GM19328 (cell line): ENCODE measurements at regions not wholly inside any gene's neighbourhood (a gene's known extent, or its start where the extent isn't known, plus 50 kb on each side); places are given as distances from the start of the nearest gene placed in this dataset.
"Not testable (repeated sequence)": the region's sequence is repeated elsewhere in the genome, so short reads cannot be mapped to it uniquely, and the experiment has no call there.

Experiments used
- ATAC-seq: cut with Tn5 transposase; IDR thresholded peaks from one replicate; pipeline ENCODE4 v1.9.1; 2021; ENCODE audit warnings: mild to moderate bottlenecking, moderate library complexity; ENCODE audit not compliant: unreplicated experiment

DNA sequence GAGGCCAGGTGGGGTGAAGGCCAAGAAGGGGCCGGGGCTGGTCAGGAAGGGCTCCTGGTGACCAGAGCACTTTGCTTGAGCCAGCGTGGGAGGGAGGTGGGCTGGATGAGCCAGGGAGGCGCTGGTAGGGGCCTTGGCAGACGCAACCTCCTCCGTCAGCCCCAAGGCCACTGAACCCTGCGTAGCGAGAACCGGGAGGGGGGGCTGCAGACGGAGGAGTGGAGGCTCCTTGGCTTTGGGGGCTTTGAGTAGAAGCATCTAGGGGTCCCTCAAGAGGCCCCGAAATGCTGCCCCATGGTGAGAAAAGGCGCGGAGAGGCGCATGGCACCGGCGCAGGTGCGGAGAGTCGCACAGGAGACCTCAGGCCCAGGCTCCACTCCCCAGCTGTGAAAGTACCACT lies 1888.0 kb upstream of the CDH9 start:
- ATAC-seq: no peak

DNA sequence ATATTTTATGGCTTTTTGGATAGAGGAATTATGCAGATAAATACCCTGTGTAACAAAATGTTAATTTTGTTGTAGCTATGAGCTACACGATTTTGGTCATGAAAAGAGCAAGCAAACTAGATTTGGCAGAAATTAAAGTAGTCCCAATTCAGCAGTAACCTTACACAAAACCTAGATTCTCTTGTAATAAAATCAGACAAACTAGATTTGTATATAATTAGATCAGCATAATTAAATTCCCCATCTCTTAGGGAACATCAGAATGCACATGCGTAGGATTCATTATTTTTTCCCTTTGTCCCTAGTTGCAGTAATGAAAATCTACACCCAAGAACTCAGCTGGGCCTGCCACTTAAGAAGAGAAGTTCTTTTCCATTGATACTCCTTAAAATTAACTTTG lies 1879.2 kb upstream of the CDH9 start:
- no peak for ATAC-seq

DNA sequence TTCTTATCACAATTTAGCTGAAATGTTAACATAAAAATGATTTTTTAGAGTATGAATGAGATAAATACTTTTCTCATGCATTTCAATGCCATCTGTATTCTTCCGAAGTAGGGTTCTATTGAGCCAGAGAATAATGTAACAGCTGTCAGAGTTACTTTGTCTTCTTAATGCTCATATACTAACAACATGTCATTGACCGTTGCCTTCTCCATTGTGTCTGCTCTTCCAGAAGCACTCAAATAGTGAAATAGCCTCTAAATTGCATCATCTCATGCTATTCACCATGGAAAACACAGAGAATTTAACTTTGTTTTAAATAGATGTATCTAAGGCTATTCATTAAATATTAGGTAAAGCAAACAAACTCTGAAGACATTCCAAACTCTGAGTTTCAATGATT lies 1875.9 kb upstream of the CDH9 start:
- no peak for ATAC-seq

DNA sequence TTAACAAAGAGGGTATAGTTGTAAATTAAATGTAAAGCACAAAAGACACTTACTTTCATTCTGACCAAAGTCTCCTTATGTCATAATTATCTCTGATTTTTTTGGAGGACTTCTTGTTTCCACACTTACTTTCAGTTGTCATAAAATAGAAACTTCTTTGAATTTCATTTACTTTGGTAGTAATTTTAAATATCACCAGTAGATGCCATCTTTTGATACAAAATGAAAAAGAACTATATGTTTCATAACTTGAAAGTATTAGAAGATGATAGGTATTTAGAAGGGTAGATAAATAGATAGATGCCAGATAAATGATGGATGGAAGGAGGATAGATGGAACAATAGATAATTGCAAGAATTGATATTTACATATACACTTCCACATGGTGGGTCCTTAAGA lies 1865.3 kb upstream of the CDH9 start:
- ATAC-seq: no peak

DNA sequence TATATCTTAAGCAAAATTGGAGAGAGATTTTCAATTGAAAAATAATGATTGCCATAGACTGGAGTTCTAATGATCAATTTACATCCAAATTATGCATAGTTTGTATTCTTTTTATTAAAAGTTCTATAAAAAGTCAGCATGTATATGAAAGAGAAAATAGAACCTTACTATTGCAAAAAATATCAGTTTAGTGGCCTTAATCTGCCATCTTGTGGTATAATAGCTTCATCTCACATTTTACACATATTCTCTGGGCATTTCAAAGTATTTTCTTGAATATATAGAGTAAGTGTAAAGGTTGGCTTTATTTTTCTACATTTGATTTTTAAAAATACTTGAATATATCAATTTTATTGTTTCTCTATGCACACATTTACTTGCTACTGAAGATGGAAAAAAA lies 1858.6 kb upstream of the CDH9 start:
- ATAC-seq: no peak

DNA sequence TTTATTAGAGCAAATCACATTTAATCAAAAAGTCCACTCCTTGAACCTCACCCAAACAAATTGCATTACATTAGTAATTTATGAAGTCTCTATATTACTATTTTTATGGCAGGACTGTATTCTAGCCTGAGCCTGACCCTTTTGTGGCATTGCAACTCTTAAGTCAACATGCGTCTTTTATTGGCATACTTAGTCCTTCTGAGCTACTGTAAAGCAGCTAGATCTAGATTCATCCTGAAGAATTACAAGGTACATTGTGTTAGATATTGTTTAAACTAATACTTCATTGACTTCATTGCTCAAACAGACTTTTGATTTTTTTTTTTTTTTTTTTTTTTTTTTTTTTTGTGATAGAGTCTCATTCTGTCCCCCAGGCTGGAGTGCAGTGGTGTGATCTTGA lies 1842.5 kb upstream of the CDH9 start:
- no peak for ATAC-seq

DNA sequence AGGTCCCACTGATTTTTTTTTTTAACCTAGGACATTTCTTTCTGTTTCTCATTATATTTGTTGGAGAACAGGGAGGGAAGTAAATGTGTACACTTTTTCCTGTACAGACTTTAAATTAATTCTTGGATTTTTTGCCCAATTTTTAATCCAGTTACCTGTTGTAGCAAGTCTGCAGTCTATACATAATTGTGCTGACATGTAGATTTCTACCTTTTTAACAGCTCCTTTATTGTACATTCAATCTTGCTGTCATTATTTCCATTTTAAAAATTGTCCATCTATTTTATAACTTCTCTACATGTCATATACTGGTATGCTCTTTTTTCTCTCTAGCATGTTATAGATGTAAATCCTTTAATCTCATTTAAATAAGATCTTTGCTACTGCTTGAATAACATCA lies 1838.7 kb upstream of the CDH9 start:
- ATAC-seq: no peak

DNA sequence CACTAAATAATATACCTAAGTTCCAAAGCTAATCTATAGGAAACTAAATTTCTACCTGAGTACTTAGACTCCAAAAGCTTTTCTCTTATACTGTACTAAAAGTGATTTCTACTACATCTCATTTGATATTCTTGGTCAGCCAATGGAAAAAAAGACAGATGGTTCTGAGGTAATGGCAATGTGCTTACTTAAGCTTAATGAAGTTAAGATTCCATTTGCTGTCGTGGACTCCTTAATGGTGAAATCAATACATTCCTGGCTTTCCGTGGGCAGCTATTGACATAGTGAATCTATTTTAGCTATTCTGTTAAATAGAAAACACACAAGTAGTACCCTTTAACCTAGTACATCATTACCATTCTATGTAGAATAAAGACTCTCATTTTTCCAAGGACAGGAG lies 1825.6 kb upstream of the CDH9 start:
- ATAC-seq: no peak

DNA sequence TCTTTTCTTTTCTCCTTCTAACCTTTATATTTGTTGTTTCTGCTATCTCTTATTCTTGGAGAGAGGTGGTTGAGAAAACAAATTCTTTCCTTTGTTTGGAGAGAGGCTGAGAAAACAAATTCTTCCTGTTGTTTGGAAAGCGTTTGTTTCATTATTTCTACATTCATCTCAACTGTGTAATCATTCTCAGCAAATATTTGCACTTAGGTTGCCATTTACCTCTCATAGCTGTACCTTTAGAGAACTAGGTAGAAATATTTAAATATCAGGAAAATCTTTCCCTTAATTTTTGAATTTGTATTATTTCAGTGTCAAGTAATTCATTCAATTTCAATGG lies 1824.4 kb upstream of the CDH9 start:
- ATAC-seq: no peak

DNA sequence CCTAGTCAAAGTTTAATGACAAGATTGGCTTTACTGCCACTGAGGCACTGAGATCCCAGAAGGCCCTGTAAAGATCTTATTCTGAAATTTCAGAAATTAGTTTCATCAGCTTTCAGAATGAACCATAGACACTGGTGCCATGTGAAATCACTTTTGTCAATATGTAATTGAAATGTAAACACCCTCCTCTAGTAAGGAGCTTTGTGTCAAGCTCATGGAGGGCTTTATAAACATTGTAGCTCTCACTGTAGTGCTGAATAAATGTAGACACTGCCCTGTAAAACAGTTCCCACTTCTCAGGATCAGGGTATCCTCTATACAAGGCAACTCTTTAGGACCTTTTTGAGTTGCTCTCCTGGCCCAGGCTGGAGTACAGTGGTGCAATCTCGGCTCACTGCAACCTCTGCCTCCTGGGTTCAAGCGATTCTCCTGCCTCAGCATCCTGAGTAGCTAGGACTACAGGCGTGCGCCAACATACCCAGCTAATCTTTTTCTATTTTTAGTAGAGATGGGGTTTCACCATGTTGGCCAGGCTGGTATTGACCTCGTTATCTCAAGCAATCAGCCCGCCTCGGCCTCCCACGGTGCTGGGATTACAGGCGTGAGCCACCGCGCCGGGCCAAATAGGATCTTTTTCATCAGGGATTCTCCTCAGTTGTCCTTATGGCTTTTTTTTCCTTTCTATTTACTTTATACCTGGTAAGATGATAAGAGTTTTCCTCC lies 1823.9 kb upstream of the CDH9 start:
- no peak for ATAC-seq

DNA sequence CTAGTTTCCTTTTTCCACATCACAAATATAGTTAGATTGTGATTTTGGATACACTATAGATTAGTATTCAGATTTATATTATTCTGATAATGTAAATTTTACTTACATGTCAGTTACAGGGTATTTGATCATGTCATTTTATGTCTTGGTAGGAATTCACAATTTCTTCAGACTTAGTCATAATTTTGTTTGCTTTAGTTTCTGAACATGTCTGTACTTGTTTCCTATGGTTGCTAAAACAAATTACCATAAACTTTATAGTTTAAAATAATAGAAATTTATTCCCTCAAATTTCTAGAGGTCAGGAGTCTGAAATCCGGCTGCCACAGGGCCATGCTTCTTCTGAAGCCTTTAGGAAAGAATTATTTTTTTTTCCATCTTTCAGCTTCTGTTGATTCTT lies 1817.2 kb upstream of the CDH9 start:
- ATAC-seq: no peak

DNA sequence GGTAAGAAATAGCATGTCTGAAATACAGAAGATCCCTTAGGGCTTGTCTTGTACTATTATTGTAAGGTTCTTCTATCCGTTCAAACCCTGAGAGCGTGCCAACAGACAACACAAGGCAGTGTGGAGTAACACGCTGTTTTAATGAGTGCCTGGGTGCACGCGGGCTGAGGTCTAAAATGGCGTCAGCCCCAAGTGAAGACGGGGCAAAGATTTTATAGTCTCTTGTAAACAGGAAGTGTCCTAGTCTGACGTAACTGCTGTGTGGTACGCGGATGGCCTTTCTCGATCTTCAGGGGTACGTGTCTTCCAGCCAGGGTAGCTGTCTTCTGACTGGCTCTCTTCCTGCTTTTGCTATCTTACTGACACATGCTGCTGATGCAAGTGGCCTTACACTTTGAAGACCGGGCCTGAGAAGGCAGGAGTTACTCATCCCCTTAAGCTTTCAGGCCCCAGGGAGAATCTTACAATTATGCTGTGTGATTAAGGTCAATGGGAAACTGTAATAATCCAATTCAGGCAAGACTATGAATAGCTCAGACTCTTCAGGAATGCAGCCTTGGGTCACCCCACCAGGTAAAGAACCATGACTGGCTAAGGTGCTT lies 1812.0 kb upstream of the CDH9 start:
- ATAC-seq: no peak

DNA sequence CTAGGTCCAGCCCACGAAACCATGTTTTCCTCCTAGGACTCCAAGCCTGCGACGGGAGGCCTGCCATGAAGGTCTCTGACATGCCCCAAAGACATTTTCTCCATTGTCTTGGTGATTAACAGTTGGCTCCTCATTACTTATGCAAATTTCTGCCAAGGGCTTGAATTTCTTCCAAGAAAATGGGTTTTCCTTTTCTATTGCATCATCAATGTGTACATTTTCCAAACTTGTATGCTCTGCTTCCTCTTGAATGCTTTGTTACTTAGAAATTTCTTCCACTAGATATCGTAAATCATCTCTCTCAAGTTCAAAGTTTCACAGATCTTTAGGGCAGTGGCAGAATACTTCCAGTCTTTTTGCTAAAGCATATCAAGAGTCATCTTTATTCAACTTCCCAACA lies 1792.7 kb upstream of the CDH9 start:
- ATAC-seq: no peak

DNA sequence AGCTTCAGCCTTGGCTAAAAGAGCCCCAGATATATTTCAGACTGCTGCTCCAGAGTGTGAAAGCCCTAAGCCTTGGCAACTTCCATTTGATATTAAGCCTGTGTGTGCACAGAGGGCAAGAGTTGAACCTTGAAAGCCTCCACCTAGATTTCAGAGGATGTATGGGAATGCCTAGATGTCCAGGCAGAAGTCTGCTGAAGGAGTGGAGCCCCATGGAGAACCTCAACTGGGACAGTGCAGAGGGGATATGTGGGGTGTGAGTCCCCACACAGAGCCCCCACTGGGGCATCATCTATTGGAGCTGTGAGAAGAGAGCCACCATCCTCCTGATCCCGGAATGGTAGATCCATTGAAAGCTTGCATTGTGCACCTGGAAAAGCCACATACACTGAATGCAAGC lies 1784.8 kb upstream of the CDH9 start:
- ATAC-seq: no peak

DNA sequence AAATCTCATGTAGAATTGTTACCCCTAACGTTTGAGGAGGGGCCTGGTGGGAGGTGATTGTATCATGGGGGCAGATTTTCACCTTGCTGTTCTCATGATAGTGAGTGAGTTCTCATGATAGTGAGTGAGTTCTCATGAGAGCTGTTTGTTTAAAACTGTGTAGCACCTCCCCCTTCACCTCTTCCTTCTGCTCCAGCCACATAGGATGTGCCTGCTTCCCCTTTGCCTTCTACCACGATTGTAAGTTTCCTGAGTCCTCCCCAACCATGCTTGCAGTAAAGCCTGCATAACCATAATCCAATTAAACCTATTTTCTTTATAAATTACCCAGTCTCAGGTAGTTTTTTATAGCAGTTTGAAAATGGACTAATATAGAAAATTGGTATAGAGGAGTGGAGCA lies 1783.7 kb upstream of the CDH9 start:
- no peak for ATAC-seq

DNA sequence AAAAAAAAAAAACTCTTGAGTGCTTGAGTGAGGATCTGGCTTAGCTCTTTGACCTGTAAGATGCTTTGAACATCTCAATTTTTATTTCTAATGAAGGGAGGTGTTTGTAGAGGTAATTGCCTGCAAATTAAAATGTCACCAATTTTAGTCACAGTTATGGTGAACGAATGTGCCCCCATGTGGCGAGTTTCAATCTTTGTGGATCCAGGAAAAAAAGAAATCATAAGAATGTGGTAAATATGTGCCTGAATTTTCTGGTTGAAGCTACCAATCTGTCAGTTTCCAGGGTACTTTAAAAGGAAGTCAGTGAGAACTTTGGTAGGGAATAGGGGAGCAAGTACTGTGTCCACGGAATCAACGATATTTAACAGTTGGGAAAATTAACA lies 1772.4 kb upstream of the CDH9 start:
- ATAC-seq: no peak

DNA sequence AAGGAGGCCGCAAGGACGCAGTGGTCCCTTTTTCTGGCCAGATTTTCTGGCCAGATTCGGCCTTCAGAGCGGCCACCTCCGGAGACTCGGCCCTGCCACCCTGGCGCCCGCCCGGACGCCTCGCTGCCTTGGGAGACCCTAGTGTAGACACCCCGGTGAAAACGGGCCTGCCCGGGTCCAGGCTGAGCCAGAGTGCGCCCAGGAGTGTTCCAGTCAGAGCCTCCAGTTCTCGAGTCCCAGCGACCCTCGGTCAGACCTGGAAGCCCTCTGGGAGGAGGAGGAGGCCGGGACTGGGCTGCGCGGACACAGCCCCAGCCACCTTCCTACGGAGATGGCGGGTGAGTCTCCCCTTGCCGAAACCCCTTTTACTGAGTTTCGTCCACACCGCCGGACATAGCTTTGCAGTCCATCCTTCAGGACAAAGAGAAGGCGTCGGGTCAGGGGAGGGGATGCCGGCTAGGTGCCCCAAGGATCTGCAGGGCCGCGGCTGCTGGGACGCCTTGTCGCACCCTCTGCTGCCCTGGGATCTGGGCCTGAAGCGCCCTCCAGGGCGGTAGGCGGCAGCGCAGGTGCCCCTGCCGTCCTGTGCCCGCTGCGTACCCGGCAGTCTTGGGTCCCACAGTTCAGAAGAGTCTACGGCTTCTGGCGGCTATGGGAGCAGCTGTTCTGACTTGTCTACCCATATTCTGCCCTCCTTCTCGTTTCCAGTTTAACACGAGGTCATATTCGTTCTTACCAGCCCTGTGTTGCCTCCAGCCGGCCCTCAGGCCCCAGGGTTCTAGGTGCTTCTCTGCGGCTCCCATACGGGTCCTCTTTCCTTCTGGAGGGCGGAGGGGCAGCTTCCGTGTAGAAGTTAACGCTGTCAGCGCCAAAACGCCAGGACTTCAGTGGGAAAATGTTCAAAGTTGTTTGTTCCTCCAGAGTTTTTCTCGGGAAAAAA lies 1771.7 kb upstream of the CDH9 start:
- no peak for ATAC-seq

DNA sequence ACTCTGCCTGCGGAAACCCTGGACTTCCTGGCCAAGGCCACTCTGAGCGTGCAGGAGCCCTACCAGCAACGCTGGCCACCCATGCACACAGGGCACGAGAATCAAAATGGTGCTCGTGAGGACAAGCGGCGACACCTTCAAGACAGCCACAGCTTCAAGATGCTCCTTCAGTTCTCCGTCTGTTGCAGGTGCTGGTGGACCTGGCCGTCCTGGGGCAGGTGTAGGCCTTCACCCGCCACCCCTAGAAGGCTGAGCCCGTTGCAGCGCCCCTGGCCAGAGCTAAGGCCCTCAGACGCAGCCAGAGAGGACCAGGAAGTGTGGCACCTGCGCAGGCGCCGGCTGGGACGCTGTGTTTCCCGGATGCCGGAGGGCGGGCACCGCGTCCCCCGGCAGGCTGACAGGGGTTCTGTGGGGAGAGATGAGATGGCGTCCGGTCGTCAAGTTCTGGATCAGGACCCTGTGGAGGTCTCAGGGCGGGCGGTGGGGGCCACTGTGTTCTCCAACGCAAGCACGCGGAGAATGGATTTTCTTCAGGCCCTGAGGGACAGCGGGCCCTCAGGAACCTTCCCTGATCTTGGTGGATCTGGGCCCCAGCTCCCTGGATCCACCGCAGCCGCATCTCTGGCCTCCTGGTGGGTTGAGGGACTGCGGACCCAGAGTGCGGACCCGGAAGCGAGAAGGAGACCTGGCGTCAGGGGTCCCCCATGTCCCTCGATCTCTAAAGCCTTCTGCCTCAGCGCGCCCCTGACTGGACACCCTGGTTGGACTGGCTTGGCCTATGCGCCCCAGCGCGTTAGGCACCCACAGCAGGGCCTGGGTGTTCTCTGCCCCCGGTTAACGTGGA lies 1770.8 kb upstream of the CDH9 start:
- ATAC-seq: no peak

DNA sequence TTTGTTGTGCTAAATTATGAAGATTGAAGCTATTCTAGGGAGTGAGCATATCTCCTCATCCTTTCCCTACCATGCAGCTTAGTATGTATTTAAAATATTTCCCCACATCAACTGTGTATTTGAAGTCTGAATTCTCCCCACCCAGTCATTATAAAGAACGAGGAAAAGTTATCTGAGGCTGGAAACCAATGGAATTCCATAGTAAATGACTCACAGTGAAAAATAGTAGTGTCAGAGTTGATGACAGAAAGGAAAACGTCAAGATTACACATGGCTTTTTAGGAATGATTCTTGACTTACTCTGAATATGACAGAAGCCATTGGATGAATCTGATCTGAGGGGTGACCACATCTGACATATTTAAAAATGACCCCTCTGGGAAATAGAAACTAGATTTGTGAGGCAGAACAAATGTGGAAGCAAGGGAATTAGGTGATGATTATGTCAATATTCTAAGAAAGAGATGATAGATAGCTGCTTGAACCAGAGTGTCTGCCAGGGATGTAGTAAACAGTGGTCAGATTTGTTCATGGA lies 1768.9 kb upstream of the CDH9 start:
- no peak for ATAC-seq

DNA sequence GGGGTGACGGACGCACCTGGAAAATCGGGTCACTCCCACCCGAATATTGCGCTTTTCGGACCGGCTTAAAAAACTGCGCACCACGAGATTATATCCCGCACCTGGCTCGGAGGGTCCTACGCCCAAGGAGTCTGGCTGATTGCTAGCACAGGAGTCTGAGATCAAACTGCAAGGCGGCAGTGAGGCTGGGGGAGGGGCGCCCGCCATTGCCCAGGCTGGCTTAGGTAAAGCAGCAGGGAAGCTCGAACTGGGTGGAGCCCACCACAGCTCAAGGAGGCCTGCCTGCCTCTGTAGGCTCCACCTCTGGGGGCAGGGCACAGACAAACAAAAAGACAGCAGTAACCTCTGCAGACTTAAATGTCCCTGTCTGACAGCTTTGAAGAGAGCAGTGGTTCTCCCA lies 1760.6 kb upstream of the CDH9 start:
- not testable (repeated sequence) for ATAC-seq

DNA sequence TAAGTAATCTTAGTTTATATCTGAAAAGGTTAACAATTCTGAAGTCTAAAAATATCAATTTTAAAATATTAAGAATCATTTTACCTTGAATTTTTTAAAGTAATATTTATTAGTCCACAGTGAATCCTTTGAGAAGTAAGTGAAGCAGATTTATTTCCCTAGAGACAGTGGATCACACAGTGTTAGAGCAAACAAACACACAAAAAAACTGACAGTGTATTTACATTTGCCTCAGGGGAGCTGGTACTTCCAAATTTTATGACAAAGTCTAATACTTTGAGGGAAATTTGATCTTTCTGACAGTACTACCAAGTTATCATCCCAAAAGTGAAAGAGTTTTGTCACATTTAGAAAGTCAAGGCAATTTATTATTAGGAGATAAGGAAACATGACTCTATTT lies 1750.6 kb upstream of the CDH9 start:
- ATAC-seq: no peak
